Posterior vena cava (tissue), 2 donors: ENCODE measurements at regions not wholly inside any gene's neighbourhood (a gene's known extent, or its start where the extent isn't known, plus 50 kb on each side); places are given as distances from the start of the nearest gene placed in this dataset.

Source experiments
- DNase-seq: peaks from one replicate; pipeline ENCODE4 v3.0.0-alpha.2; 2020; ENCODE audit warnings: low spot score
- intact Hi-C, 2 donors: fragments of 100-400 bp; cut with DNase I; formaldehyde crosslinking; loops; one replicate each; pipeline versions ENCODE4 v1.14.1 to v1.14.2; 2022 to 2023
- donor health status: DM: yes; HTN: yes; CAD: no.
- donor health status: DM: yes; HTN: yes; CAD: no.

GRCh38 chr9:113796646-113797426 is 79.3 kb upstream of the ZNF618 start:
- no peak for DNase-seq
- intact Hi-C loops, result no loop called here

- intact Hi-C loops, result no loop called here
- DNase-seq, result no peak
Observed at GRCh38 chr9:113798062-113799030, 77.8 kb upstream of the ZNF618 start.

- intact Hi-C loops, result loop anchor here in 1 of 2 donors (5.0 kb wide), 1 partner anchor 663 kb away; no protein-coding TSS in a partner anchor
- DNase-seq, result no peak
Observed at GRCh38 chr9:113800276-113800675, 75.8 kb upstream of the ZNF618 start.

GRCh38 chr9:113803811-113804589 is 72.1 kb upstream of the ZNF618 start:
- intact Hi-C loops, result loop anchor here in 1 of 2 donors (5.0 kb wide), 1 partner anchor 667 kb away; no protein-coding TSS in a partner anchor
- DNase-seq, result no peak

- DNase-seq, result peak; percentile 53
- intact Hi-C loops, result loop anchor here (5.0 kb wide), 2 partner anchors 227 to 552 kb away; no protein-coding TSS in a partner anchor
Observed at GRCh38 chr9:113805486-113806132, 70.5 kb upstream of the ZNF618 start.

GRCh38 chr9:113807173-113808061 is 68.7 kb upstream of the ZNF618 start:
- peak; percentile 52 for DNase-seq
- intact Hi-C loops, result loop anchor here (5.0 kb wide), 2 partner anchors 225 to 550 kb away; no protein-coding TSS in a partner anchor

GRCh38 chr9:113808391-113809358 is 67.4 kb upstream of the ZNF618 start:
- intact Hi-C loops, result loop anchor here (5.0 kb wide), 2 partner anchors 224 to 549 kb away; no protein-coding TSS in a partner anchor
- peak; percentile 81 for DNase-seq

GRCh38 chr9:113817171-113817570 is 58.9 kb upstream of the ZNF618 start:
- intact Hi-C loops, result no loop called here
- no peak for DNase-seq

GRCh38 chr9:113818391-113818790 is 57.7 kb upstream of the ZNF618 start:
- intact Hi-C loops, result no loop called here
- no peak for DNase-seq

- intact Hi-C loops, result no loop called here
- no peak for DNase-seq
Observed at GRCh38 chr9:113822315-113822714, 53.8 kb upstream of the ZNF618 start.

GRCh38 chr9:113823421-113823820 is 52.7 kb upstream of the ZNF618 start:
- DNase-seq, result no peak
- intact Hi-C loops, result no loop called here
